H1 (cell line): ENCODE measurements at regions not wholly inside any gene's neighbourhood (a gene's known extent, or its start where the extent isn't known, plus 50 kb on each side); places are given as distances from the start of the nearest gene placed in this dataset.

Experiments
- EZH2 ChIP-seq: fragments of 200-600 bp; sonication (generic); IDR thresholded peaks from 2 replicates; pipeline ENCODE4 v1.7.1; 2012; ENCODE audit warnings: low read depth, mild to moderate bottlenecking, moderate library complexity, low read length, inconsistent platforms; ENCODE audit not compliant: severe bottlenecking
- JUND ChIP-seq: IDR thresholded peaks from 2 replicates; pipeline ENCODE4 v1.6.1; 2011; ENCODE audit warnings: mild to moderate bottlenecking, improper control_type of control experiment, low read length
- POLR2A ChIP-seq, 2 experiments: IDR thresholded peaks; 1 replicate in 1 of 2; 2 replicates in 1 of 2; pipeline ENCODE4 v1.6.1; 2011; ENCODE audit warnings: low read depth in 2 of 2, low read length in 2 of 2, mild to moderate bottlenecking in 2 of 2; ENCODE audit errors: control extremely low read depth in 1 of 2
- ZNF274 ChIP-seq: IDR thresholded peaks from 2 replicates; pipeline ENCODE4 v1.7.0; 2012; ENCODE audit warnings: low read length, borderline replicate concordance; ENCODE audit errors: extremely low read depth
- TF ChIP-seq, protein P1 (sequence below), 3 experiments: IDR thresholded peaks; 1 replicate in 2 of 3; 2 replicates in 1 of 3; pipeline versions ENCODE4 v1.5.1 to v1.6.1; 2011; ENCODE audit warnings: low read length in 3 of 3, mild to moderate bottlenecking in 3 of 3, inconsistent platforms in 2 of 3, low read depth in 1 of 3, moderate library complexity in 1 of 3; ENCODE audit not compliant: insufficient read depth in 1 of 3; ENCODE audit errors: control extremely low read depth in 1 of 3

- TF ChIP-seq, protein P1, sequence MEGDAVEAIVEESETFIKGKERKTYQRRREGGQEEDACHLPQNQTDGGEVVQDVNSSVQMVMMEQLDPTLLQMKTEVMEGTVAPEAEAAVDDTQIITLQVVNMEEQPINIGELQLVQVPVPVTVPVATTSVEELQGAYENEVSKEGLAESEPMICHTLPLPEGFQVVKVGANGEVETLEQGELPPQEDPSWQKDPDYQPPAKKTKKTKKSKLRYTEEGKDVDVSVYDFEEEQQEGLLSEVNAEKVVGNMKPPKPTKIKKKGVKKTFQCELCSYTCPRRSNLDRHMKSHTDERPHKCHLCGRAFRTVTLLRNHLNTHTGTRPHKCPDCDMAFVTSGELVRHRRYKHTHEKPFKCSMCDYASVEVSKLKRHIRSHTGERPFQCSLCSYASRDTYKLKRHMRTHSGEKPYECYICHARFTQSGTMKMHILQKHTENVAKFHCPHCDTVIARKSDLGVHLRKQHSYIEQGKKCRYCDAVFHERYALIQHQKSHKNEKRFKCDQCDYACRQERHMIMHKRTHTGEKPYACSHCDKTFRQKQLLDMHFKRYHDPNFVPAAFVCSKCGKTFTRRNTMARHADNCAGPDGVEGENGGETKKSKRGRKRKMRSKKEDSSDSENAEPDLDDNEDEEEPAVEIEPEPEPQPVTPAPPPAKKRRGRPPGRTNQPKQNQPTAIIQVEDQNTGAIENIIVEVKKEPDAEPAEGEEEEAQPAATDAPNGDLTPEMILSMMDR (IDR thresholded peaks at IDR 0.05; ENCODE audit: control extremely low read depth in 1 of 3, insufficient read depth in 1 of 3, low read depth in 1 of 3, low read length in 3 of 3), result no peak
- TF ChIP-seq POLR2A (IDR thresholded peaks at IDR 0.05; ENCODE audit: control extremely low read depth in 1 of 2, low read depth in 2 of 2, low read length in 2 of 2), result no peak
- no peak for TF ChIP-seq JUND
- TF ChIP-seq ZNF274, result no peak
- TF ChIP-seq EZH2, result no peak
These were observed 247.7 kb upstream of the RBMS1 start for GRCh38 chr2:160741271-160741670.
